ACHN (cell line): ENCODE measurements at regions not wholly inside any gene's neighbourhood (a gene's known extent, or its start where the extent isn't known, plus 50 kb on each side); places are given as distances from the start of the nearest gene placed in this dataset.
"Not testable (repeated sequence)": the region's sequence is repeated elsewhere in the genome, so short reads cannot be mapped to it uniquely, and the experiment has no call there.

Experiments
- DNase-seq: peaks from one replicate; pipeline ENCODE4 v3.0.0-alpha.2; 2015
- in situ Hi-C: cut with HindIII; loops from 2 replicates; pipeline ENCODE4 v1.10.0; 2017; ENCODE audit warnings: low sequenced_read_pairs, low pct_ligation_motif_present, low pct_unique_long_range_greater_than_20kb

- in situ Hi-C loops = no loop called here
- no peak for DNase-seq
Measured at GRCh38 chr3:31106912-31107311, 212.5 kb upstream of the GADL1 start.

GRCh38 chr3:31114929-31115283, 220.4 kb upstream of the GADL1 start:
- DNase-seq = no peak
- in situ Hi-C loops = no loop called here

GRCh38 chr3:31115531-31115930, 221.1 kb upstream of the GADL1 start:
- in situ Hi-C loops, DNase-seq: not testable (repeated sequence)

- in situ Hi-C loops = no loop called here
- no peak for DNase-seq
Measured at GRCh38 chr3:31116651-31117050, 222.2 kb upstream of the GADL1 start.

- in situ Hi-C loops = no loop called here
- DNase-seq = no peak
Measured at GRCh38 chr3:31117854-31118253, 223.4 kb upstream of the GADL1 start.

GRCh38 chr3:31124373-31124772, 229.9 kb upstream of the GADL1 start:
- in situ Hi-C loops = no loop called here
- no peak for DNase-seq

- in situ Hi-C loops = no loop called here
- no peak for DNase-seq
Measured at GRCh38 chr3:31125413-31126020, 231.1 kb upstream of the GADL1 start.

GRCh38 chr3:31129241-31129640, 234.8 kb upstream of the GADL1 start:
- no peak for DNase-seq
- in situ Hi-C loops = no loop called here

- in situ Hi-C loops = no loop called here
- DNase-seq = peak; percentile 52
Measured at GRCh38 chr3:31132132-31132769, 237.8 kb upstream of the GADL1 start.

- no peak for DNase-seq
- in situ Hi-C loops = no loop called here
Measured at GRCh38 chr3:31133541-31133940, 239.1 kb upstream of the GADL1 start.

GRCh38 chr3:31135546-31135945, 241.1 kb upstream of the GADL1 start:
- DNase-seq = no peak
- in situ Hi-C loops = no loop called here

- in situ Hi-C loops = no loop called here
- no peak for DNase-seq
Measured at GRCh38 chr3:31137718-31138465, 243.4 kb upstream of the GADL1 start.

- DNase-seq = no peak
- in situ Hi-C loops = no loop called here
Measured at GRCh38 chr3:31140470-31140869, 246.0 kb upstream of the GADL1 start.

- in situ Hi-C loops = no loop called here
- no peak for DNase-seq
Measured at GRCh38 chr3:31142139-31142538, 247.7 kb upstream of the GADL1 start.

GRCh38 chr3:31142543-31142942, 248.1 kb upstream of the GADL1 start:
- no peak for DNase-seq
- in situ Hi-C loops = no loop called here

GRCh38 chr3:31145062-31145461, 250.6 kb upstream of the GADL1 start:
- in situ Hi-C loops = no loop called here
- no peak for DNase-seq

GRCh38 chr3:31147550-31147949, 253.1 kb upstream of the GADL1 start:
- no peak for DNase-seq
- in situ Hi-C loops = no loop called here

- no peak for DNase-seq
- in situ Hi-C loops = no loop called here
Measured at GRCh38 chr3:31157047-31157694, 262.7 kb upstream of the GADL1 start.

- no peak for DNase-seq
- in situ Hi-C loops = no loop called here
Measured at GRCh38 chr3:31157893-31158620, 263.6 kb upstream of the GADL1 start.
